A549 (cell line): ENCODE measurements at regions not wholly inside any gene's neighbourhood (a gene's known extent, or its start where the extent isn't known, plus 50 kb on each side); places are given as distances from the start of the nearest gene placed in this dataset.
A peak's percentile ranks its signal among the peaks of the same experiment; 100 is the strongest.

Experiments used
- ATAC-seq, 2 experiments: fragments of 200-7000 bp in 1 of 2; fragments of >200 bp in 1 of 2; cut with Nextera tagmentation in 1 of 2; cut with Tn5 transposase in 1 of 2; 3 replicates each; pipeline versions ENCODE4 v1.8.0 to v1.9.1; 2018 to 2020; ENCODE audit warnings: mild to moderate bottlenecking in 1 of 2, moderate library complexity in 1 of 2
- CTCF ChIA-PET: fragments of 300-600 bp; sonication (Branson Sonifier 250); formaldehyde crosslinking; extraction: SDS; loops from one replicate; lab custom pipeline; 2021; ENCODE audit warnings: antibody characterized with exemption, inconsistent platforms; lab: Yijun Ruan, JAX
- POLR2A ChIA-PET: fragments of 350-600 bp; formaldehyde crosslinking; extraction: SDS; loops from one replicate; lab custom pipeline; 2021; ENCODE audit warnings: antibody characterized with exemption, inconsistent platforms; lab: Yijun Ruan, JAX
- DNase-seq, 2 experiments: peaks; one replicate each; pipeline versions ENCODE4 v3.0.0 to v3.0.0-alpha.2; 2011 to 2016; ENCODE audit warnings: low read depth in 1 of 2, low spot score in 1 of 2
- FAIRE-seq: peaks from 2 replicates; lab custom pipeline; 2011; peaks lifted over from hg19 to GRCh38; lab: Jason Lieb, UNC
- H3K27ac ChIP-seq, 2 experiments: fragments of >200 bp; sonication (Bioruptor Twin); formaldehyde crosslinking; 3 replicates each; pipeline ENCODE4 v1.5.1; 2016 to 2017
- H3K4me1 ChIP-seq: fragments of >200 bp; sonication (Bioruptor Twin); formaldehyde crosslinking; 3 replicates; pipeline ENCODE4 v1.6.1; 2016
- H3K4me2 ChIP-seq: fragments of >200 bp; sonication (Bioruptor Twin); formaldehyde crosslinking; 3 replicates; pipeline ENCODE4 v1.6.1; 2016
- H3K4me3 ChIP-seq: fragments of >200 bp; sonication (Bioruptor Twin); formaldehyde crosslinking; 3 replicates; pipeline ENCODE4 v1.5.1; 2016
- H3K9me3 ChIP-seq: fragments of >200 bp; sonication (Bioruptor Twin); formaldehyde crosslinking; 3 replicates; pipeline ENCODE4 v1.6.1; 2016
- BHLHE40 ChIP-seq: IDR thresholded peaks from 2 replicates; pipeline ENCODE4 v1.6.1; 2012; ENCODE audit warnings: low read depth, low read length, inconsistent platforms
- CBX2 ChIP-seq: fragments of 200-600 bp; sonication (generic); IDR thresholded peaks from 2 replicates; pipeline ENCODE4 v1.6.1; 2016; ENCODE audit warnings: low read depth, mild to moderate bottlenecking, borderline replicate concordance
- CBX8 ChIP-seq: fragments of 200-600 bp; sonication (generic); IDR thresholded peaks from 2 replicates; pipeline ENCODE4 v1.6.1; 2016
- CHD4 ChIP-seq: fragments of 200-600 bp; sonication (generic); IDR thresholded peaks from 2 replicates; pipeline ENCODE4 v1.6.1; 2016; ENCODE audit warnings: antibody characterized with exemption, mild to moderate bottlenecking, borderline replicate concordance
- EHMT2 ChIP-seq: fragments of 200-600 bp; sonication (generic); IDR thresholded peaks from 2 replicates; pipeline ENCODE4 v1.6.1; 2016; ENCODE audit warnings: antibody characterized with exemption, low read depth, mild to moderate bottlenecking, moderate library complexity
- EP300 ChIP-seq, 2 experiments: fragments of >200 bp; sonication (Bioruptor Twin); formaldehyde crosslinking; IDR thresholded peaks; 2 replicates in 1 of 2; 3 replicates in 1 of 2; pipeline ENCODE4 v1.6.1; 2016 to 2017
- GATA3 ChIP-seq: IDR thresholded peaks from 2 replicates; pipeline ENCODE4 v1.6.1; 2012; ENCODE audit warnings: borderline replicate concordance
- HDAC2 ChIP-seq: fragments of 200-600 bp; sonication (generic); IDR thresholded peaks from 2 replicates; pipeline ENCODE4 v1.6.1; 2016
- HOXA7 ChIP-seq: fragments of 250-450 bp; sonication (Bioruptor Pico); IDR thresholded peaks from 2 replicates; pipeline ENCODE4 v1.5.0; 2020; ENCODE audit warnings: mild to moderate bottlenecking, moderate library complexity
- KDM1A ChIP-seq: fragments of 200-600 bp; sonication (generic); IDR thresholded peaks from 2 replicates; pipeline ENCODE4 v1.6.1; 2016; ENCODE audit warnings: low read depth, mild to moderate bottlenecking
- MAFK ChIP-seq: fragments of 450-650 bp; IDR thresholded peaks from 2 replicates; pipeline ENCODE4 v1.6.1; 2014; ENCODE audit not compliant: partially characterized antibody
- MAZ ChIP-seq: fragments of 150-350 bp; IDR thresholded peaks from 2 replicates; pipeline ENCODE4 v1.6.1; 2014; ENCODE audit warnings: antibody characterized with exemption, low read depth, low read length, borderline replicate concordance
- MYC ChIP-seq: IDR thresholded peaks from 2 replicates; pipeline ENCODE4 v1.6.1; 2012; ENCODE audit warnings: mild to moderate bottlenecking, inconsistent platforms, low read length, improper control_type of control experiment, borderline replicate concordance
- POLR2A ChIP-seq: IDR thresholded peaks from 2 replicates; pipeline ENCODE4 v1.6.1; 2012; ENCODE audit warnings: mild to moderate bottlenecking, low read length
- POLR2AphosphoS2 ChIP-seq: conservative IDR thresholded peaks from 2 replicates; pipeline ENCODE4 v1.6.1; 2012; ENCODE audit warnings: low read length, improper control_type of control experiment, inconsistent platforms
- RCOR1 ChIP-seq: fragments of 150-350 bp; IDR thresholded peaks from 2 replicates; pipeline ENCODE4 v1.6.1; 2014; ENCODE audit warnings: antibody characterized with exemption, low read length, low read depth
- RNF2 ChIP-seq: fragments of 200-600 bp; sonication (generic); IDR thresholded peaks from 2 replicates; pipeline ENCODE4 v1.6.1; 2016; ENCODE audit warnings: low read depth, mild to moderate bottlenecking, antibody characterized with exemption, moderate library complexity, borderline replicate concordance
- SREBF2 ChIP-seq: fragments of 450-650 bp; IDR thresholded peaks from 2 replicates; pipeline ENCODE4 v1.6.1; 2014; ENCODE audit warnings: mild to moderate bottlenecking, moderate library complexity
- TFCP2L1 ChIP-seq: fragments of 250-450 bp; sonication (Bioruptor Pico); IDR thresholded peaks from 2 replicates; pipeline ENCODE4 v1.5.0; 2021; ENCODE audit warnings: mild to moderate bottlenecking
- ZNF302 ChIP-seq: fragments of 250-450 bp; sonication (Bioruptor Pico); IDR thresholded peaks from 2 replicates; pipeline ENCODE4 v1.9.0; 2021; ENCODE audit warnings: inconsistent platforms, mild to moderate bottlenecking, moderate library complexity
- WGBS: methylation state at CpG from one replicate; pipeline ENCODE4 v1.1.6; 2017; ENCODE audit errors: missing lambda C conversion rate; 5-methylcytosine and 5-hydroxymethylcytosine counted together
- TF ChIP-seq, protein P1 (sequence below): fragments of 250-450 bp; sonication (Bioruptor Pico); IDR thresholded peaks from 2 replicates; pipeline ENCODE4 v1.5.0; 2021; ENCODE audit warnings: mild to moderate bottlenecking, moderate library complexity, borderline replicate concordance
- TF ChIP-seq, protein P2 (sequence below): fragments of 250-450 bp; sonication (Bioruptor Pico); IDR thresholded peaks from 2 replicates; pipeline ENCODE4 v1.5.0; 2020; ENCODE audit warnings: low read depth, mild to moderate bottlenecking, moderate library complexity

DNA sequence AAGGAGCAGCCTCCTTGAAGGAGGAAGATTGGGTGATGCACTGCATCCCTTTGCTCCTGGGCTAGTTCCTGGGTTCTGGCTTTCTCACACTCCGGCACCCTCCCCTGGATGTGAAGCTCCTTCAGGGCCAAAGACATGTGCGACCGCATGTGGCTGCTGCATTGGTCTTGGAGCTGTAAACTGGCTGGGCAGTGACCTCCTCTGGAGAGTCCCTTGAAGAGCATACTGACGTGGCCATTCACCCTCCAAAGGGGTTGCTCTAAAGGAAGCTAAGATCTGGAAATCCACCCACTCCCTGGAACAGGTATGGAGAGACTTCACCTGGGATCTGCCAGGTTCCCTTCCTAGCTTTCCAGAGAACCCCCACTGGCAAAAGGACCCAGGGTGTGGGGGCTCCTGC lies 62.1 kb downstream of the TMEM17 start:
- ChIA-PET CTCF (interaction anchor here (0.6 to 7.5 kb wide), 10 partner anchors 10 to 1044 kb away, joined by 3 to 73 read pairs (median 4); no protein-coding TSS in a partner anchor), POLR2A (no interaction called here)
- Histone ChIP-seq H3K27ac (no peak overlapping the region), H3K9me3 (no peaks in the 10 kb centered on the region), H3K4me1 (no peaks in the 10 kb centered on the region), H3K4me3 (no peak overlapping the region), H3K4me2 (no peak overlapping the region)
- TF ChIP-seq, protein P1, sequence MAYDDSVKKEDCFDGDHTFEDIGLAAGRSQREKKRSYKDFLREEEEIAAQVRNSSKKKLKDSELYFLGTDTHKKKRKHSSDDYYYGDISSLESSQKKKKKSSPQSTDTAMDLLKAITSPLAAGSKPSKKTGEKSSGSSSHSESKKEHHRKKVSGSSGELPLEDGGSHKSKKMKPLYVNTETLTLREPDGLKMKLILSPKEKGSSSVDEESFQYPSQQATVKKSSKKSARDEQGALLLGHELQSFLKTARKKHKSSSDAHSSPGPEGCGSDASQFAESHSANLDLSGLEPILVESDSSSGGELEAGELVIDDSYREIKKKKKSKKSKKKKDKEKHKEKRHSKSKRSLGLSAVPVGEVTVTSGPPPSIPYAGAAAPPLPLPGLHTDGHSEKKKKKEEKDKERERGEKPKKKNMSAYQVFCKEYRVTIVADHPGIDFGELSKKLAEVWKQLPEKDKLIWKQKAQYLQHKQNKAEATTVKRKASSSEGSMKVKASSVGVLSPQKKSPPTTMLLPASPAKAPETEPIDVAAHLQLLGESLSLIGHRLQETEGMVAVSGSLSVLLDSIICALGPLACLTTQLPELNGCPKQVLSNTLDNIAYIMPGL (CRISPR knock-in tag) = no peak
- FAIRE-seq (no peak), DNase-seq (no peak), ATAC-seq (peak in 1 of 2 experiments; percentile 57; a peak in 3 of 6 replicates)
- 92% methylated on average over 4 of the region's 4 CpGs for WGBS

DNA sequence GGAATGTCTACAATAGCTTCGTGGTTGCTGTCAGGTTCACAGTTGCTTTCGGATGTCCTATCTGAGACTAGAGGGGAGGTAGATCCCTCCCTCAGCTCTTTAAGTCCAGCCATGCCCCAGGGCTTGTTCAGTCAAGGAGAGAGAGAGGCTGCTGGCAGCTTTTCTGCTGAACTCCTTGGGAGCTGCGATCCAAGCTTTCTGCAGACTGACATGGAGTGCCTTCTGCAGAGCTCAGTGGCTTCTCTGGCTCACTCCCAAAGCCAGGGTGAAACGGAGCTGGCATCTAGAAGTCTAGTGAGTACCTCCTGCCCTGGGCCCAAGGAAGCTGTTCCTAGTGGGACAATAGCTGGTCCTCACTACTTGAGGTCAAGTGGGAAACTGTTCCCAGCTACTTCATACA lies 62.5 kb downstream of the TMEM17 start:
- H3K4me1 ChIP-seq = no peaks in the 10 kb centered on the region
- TF ChIP-seq, protein P2, sequence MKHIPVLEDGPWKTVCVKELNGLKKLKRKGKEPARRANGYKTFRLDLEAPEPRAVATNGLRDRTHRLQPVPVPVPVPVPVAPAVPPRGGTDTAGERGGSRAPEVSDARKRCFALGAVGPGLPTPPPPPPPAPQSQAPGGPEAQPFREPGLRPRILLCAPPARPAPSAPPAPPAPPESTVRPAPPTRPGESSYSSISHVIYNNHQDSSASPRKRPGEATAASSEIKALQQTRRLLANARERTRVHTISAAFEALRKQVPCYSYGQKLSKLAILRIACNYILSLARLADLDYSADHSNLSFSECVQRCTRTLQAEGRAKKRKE = no peak
- TF ChIP-seq ZNF302 (no peak), MYC (no peak), MAFK (no peak), HOXA7 (CRISPR knock-in tag) (no peak), CBX8 (no peak), RCOR1 (no peak), EHMT2 (no peak), CBX2 (no peak), POLR2AphosphoS2 (no peak), CHD4 (no peak), BHLHE40 (no peak), POLR2A (no peak), GATA3 (no peak), TFCP2L1 (CRISPR knock-in tag) (no peak), KDM1A (no peak), RNF2 (no peak), MAZ (no peak)
- H3K4me3 ChIP-seq = no peak overlapping the region
- 55% methylated on average over 4 of the region's 4 CpGs for WGBS
- H3K27ac ChIP-seq = no peak overlapping the region
- POLR2A ChIA-PET = no interaction called here
- no peak; a peak in 1 of 6 replicates for ATAC-seq
- no peak overlapping the region for H3K4me2 ChIP-seq
- H3K9me3 ChIP-seq = no peaks in the 10 kb centered on the region
- CTCF ChIA-PET = interaction anchor here (0.6 to 7.5 kb wide), 11 partner anchors 10 to 1045 kb away, joined by 3 to 73 read pairs (median 4); no protein-coding TSS in a partner anchor
- no peak for FAIRE-seq
- no peak for DNase-seq

- Histone ChIP-seq H3K4me3 (no peak overlapping the region), H3K9me3 (no peaks in the 10 kb centered on the region), H3K4me1 (no peaks in the 10 kb centered on the region), H3K4me2 (no peak overlapping the region), H3K27ac (no peak overlapping the region)
- POLR2A ChIA-PET = no interaction called here
- DNase-seq = no peak
- no peak for ATAC-seq
- WGBS = 31% methylated on average over 6 of the region's 6 CpGs
- CTCF ChIA-PET = interaction anchor here (1.2 to 7.5 kb wide), 2 partner anchors 10 to 17 kb away, joined by 4 to 73 read pairs; no protein-coding TSS in a partner anchor
- no peak for FAIRE-seq
- TF ChIP-seq EP300 (IDR thresholded peaks at IDR 0.05) = no peak
- TF ChIP-seq RCOR1 = no peak
Measured at GRCh38 chr2:62441824-62442223, 64.2 kb downstream of the TMEM17 start.

GRCh38 chr2:62441421-62441820 lies 64.6 kb downstream of the TMEM17 start:
- no peak overlapping the region for H3K4me2 ChIP-seq
- POLR2A ChIA-PET = no interaction called here
- 82% methylated on average over 5 of the region's 5 CpGs for WGBS

More at GRCh38 chr2:62441421-62441820, 64.6 kb downstream of the TMEM17 start:
- Histone ChIP-seq H3K4me1 (no peaks in the 10 kb centered on the region), H3K9me3 (no peaks in the 10 kb centered on the region), H3K4me3 (no peak overlapping the region), H3K27ac (no peak overlapping the region)
- FAIRE-seq = no peak
- no peak for ATAC-seq
- no peak for DNase-seq
- CTCF ChIA-PET = interaction anchor here (0.5 to 7.5 kb wide), 2 partner anchors 17 to 528 kb away, joined by 3 to 73 read pairs; no protein-coding TSS in a partner anchor
- TF ChIP-seq HDAC2 (no peak), SREBF2 (no peak), RCOR1 (no peak), EHMT2 (no peak)
- TF ChIP-seq, all 56 proteins: peak for 0
